HEK293T (cell line): ENCODE measurements at regions not wholly inside any gene's neighbourhood (a gene's known extent, or its start where the extent isn't known, plus 50 kb on each side); places are given as distances from the start of the nearest gene placed in this dataset.

Experiments used
- BHLHE40 ChIP-seq: fragments of 450-650 bp; IDR thresholded peaks from 2 replicates; pipeline ENCODE4 v1.6.1; 2016; ENCODE audit warnings: mild to moderate bottlenecking, moderate library complexity, borderline replicate concordance
- CTBP1 ChIP-seq: fragments of 450-650 bp; IDR thresholded peaks from 2 replicates; pipeline ENCODE4 v1.6.1; 2016; ENCODE audit warnings: borderline replicate concordance
- ELF4 ChIP-seq: fragments of 450-650 bp; IDR thresholded peaks from 2 replicates; pipeline ENCODE4 v1.6.1; 2017; ENCODE audit warnings: antibody characterized with exemption
- FOXK2 ChIP-seq: fragments of 450-650 bp; IDR thresholded peaks from 2 replicates; pipeline ENCODE4 v1.6.1; 2016; ENCODE audit warnings: mild to moderate bottlenecking
- FOXM1 ChIP-seq: fragments of 450-650 bp; IDR thresholded peaks from 2 replicates; pipeline ENCODE4 v1.6.1; 2017; ENCODE audit warnings: mild to moderate bottlenecking, borderline replicate concordance
- NFRKB ChIP-seq: fragments of 450-650 bp; IDR thresholded peaks from 2 replicates; pipeline ENCODE4 v1.6.1; 2016; ENCODE audit warnings: mild to moderate bottlenecking, moderate library complexity
- SUZ12 ChIP-seq: fragments of 450-650 bp; IDR thresholded peaks from 2 replicates; pipeline ENCODE4 v1.6.1; 2016; ENCODE audit warnings: mild to moderate bottlenecking

- no peak for TF ChIP-seq NFRKB
- TF ChIP-seq SUZ12 = no peak
- no peak for TF ChIP-seq FOXK2
- TF ChIP-seq ELF4 = no peak
- TF ChIP-seq BHLHE40 = no peak
- TF ChIP-seq FOXM1 = no peak
- no peak for TF ChIP-seq CTBP1
These were observed 625.2 kb downstream of the DIAPH3 start for GRCh38 chr13:59538512-59538911.
